Stimulated activated CD4-positive, alpha-beta T cell treated with anti-CD3 and anti-CD28 coated beads, Interleukin-15, amount 100 ng/mL, for 48 hours (primary cell): ENCODE measurements at regions not wholly inside any gene's neighbourhood (a gene's known extent, or its start where the extent isn't known, plus 50 kb on each side); places are given as distances from the start of the nearest gene placed in this dataset.

ENCODE experiments used
- DNase-seq, 2 donors: peaks; one replicate each; pipeline ENCODE4 v3.0.0-alpha.2; 2020; ENCODE audit warnings: low read depth in 2 of 2

DNA sequence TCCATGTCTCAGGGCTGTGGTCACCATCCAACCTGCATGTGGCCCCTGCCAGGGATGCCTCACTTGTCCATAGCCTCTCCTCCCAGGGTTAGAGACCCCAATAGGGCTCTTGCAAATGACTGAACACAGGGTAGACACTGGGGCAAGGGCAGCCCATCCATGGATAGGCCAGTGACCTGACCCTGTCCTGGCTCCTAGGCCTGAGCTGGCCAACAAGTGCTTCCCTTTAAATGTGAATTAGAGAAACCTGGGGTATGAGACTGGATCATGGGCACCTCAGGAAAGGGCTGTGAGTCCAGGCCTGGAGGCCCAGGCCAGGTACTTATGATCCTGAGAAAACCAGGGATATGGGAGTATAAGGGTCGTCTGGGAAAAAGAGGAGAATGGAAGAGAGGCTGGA, 64.5 kb downstream of the COPS8 start:
- DNase-seq: no peak

DNA sequence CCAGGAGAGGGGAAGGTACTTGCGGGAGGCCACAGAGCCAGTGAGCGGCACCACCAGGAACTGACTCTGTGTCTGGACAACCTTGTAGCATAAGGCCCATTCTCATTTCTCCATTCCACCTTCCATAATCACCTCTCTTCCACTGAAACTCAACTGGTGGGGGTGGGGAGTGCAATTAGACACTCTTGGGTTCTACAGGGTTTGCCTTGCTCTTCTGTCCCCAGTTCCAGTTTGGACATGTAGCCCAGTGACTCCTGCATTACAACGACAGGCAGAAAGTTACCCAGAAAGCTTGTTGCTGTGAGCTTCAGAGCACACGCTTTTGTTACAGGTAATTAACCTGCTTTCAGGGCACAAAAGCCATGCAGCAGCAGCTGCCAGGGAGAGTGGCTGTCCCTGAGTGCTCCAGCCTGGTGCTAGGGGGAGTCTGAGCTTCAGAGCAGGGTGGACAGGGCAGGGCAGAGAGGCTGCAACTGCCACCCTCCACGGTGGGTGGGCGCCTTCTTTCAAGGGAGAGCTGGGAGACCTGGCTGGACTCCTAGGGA, 65.2 kb downstream of the COPS8 start:
- no peak for DNase-seq

DNA sequence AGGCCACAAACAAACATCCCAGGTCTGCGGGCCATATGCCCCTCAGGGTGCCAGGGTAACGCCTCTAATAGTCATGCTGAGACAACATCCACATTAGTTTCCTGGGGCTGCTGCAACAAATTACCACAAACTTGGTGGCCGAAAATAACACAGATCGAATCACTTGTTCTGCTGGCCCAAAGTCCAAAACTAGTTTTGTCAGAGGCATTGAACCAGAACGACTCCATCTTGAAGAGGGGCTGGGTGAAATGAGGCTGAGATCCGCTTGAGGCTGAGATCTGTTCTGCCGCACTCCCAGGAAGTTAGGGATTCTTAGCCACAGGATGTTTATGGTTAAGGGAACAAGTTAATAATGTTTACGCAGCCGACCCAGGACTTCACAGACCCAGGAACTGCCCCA, 66.7 kb downstream of the COPS8 start:
- no peak for DNase-seq

DNA sequence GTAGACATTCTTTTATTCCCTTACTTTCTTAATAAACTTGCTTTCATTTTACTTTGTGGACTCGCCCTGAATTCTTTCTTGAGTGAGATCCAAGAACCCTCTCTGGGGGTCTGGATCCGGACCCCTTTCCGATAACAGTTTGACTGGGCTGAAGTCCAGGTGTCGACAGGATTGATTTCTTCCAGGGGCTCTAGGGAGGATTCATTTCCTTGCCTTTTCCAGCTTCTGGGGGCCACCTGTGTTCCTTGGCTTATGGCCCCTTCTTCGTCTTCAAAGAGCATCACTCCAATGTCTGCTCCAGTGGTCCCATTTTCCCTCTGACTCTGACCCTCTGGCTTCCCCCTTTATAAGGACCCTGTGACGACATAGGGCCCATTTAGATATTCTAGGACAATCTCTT, 67.5 kb downstream of the COPS8 start:
- no peak for DNase-seq

DNA sequence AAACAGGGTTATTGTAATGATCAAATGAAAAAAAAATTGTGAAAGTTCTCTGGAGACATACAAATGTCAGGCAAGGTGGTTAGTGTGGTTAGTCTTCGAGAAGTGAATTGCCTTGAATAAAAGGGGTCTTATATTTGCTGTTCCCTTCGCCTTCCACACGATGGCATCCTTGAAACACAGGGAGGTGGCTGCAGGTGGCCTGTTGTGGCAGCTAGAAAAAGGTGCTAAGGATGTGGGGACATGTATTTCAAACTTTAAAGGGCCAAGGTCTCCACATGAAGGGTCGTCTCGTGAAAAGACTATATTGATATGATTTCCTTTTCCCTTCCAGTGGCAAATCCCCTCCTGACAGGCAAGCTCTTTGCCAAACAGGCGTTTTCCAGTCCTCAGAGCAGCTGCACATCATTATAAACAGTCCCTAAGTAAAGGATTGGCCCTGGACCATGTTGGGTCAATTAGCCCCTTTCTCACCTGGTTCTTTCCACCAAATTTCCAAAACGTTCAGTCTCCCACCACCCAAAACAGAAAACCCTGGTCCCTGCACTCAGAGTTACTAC, 68.5 kb downstream of the COPS8 start:
- peak; percentile 43 to 48 for DNase-seq

DNA sequence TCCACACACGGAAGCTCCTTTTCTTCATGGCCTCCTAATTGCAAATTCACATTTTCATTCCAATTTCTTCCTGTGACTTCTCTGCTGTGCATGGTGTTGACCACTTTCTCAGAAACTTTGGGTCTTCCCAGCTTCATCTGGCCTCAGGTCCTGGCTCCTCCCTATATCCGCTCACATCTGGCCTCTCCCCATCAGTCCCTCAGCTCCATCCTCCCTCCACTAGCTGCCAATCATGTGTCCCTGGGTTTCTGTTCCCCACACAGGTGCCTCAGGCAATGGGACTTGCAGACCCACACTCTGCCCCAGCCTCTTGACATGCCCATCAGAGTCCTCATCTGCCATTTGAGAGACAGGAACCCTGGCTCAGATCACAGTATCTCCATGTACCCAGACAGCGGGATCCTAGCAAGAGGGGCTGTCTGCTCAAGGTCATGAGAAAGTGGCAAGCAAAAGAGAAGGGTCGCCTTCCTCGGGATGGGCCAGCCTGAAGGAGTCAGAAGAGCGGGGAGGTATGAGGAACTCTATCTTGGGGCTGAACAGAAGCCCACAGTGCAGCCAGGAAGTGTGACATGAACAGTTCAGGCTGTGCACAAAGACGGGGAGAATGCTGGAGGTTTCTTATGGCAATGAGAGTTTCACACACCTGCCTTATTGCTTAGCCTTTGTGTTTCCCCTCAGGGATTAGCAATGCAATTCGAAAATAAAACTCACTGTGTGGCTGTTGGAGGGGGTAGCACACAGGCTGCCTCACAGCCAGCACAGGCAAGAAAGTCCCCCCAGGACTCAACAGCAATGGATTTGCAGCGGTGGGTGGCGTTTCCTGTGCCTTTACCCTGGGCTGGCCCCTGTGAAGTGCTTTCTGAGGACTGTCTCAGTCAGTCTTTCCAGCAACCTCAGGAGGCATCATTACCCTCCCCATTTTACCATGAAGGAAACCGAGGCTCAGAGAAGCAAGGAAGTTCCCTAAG, 69.5 kb downstream of the COPS8 start:
- DNase-seq: peak; percentile 30 to 44

DNA sequence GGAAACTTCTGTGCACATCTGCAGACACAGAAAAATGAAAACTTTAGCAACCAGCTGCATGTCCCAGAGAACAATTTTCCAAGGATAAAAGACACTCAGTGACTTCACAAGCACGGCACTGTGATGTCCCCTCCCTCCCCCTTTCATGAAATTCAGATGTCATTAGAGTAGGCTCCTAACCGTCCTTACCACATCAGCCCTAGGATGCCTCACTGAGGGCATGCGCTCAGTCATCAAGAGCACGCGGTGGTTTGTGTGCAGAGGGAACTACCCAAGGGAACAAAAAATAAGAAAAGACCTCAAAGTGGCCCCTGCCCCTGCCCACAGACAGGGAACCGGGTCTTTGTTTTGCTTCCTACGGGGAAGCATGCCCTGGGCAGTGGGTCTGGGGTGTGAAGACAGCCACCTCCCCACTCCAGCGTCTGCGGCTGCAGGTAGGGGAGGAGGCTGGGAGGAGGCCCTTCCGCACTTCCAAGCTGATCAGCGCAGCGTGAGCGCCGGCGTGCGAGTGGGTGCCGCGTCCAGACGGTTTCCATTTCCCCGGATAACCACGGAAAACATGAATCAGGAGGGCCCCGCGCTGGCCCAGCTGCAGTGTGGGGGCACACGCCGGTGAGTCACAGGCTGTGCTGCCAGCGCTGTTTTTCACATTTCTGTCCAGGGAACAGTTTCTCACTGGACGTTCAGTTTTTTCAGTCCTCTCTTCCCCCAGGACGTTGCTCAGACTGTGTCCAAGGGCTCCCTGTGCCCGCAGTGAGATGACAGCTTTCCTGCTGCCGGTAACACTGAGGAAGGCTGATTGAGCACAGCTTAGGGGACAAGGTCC, 70.6 kb downstream of the COPS8 start:
- peak; percentile 53 to 64 for DNase-seq

DNA sequence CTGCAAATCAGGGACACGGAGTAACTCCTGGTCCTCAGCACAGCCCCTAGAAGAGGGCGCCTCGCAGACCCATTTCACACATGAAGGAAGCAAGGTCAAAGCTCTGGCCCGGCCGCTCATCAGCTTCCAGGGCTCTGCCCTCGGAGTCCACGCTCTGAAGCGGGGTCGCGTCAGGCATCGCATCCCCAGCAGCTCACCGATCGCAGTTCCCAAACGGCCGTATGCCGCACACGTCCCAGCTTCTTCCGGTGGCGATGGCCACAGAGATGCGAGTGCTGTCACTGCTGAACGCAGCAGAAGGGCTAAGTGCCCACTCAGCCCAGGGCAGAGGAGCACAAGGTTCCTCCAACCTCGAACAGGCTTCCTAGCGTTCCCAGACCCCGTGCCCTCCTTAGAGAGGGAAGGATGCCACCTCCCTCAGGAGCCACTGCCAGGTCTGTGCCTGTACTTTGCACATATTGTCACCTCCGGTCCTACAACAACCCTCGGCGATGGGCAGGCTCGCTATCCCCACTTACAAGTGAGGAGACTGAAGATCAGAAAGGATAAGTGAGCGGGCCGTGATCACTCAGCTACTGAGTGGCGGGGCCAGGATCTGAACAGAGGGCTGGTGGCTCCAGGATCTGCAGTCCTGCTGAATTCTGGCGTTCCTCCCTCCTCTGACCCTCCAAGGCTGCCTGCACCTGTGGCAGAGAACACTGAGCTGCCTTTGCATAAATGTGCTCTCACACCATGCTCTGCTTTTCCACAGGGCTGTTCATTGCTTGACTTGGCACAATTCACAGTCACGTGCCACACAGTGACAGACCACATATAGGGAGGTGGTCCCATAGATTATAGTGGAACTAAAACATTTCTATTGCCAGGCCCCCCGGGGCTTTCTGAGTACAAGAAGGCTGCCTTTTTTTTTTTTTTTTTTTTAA, 71.4 kb downstream of the COPS8 start:
- DNase-seq: no peak

DNA sequence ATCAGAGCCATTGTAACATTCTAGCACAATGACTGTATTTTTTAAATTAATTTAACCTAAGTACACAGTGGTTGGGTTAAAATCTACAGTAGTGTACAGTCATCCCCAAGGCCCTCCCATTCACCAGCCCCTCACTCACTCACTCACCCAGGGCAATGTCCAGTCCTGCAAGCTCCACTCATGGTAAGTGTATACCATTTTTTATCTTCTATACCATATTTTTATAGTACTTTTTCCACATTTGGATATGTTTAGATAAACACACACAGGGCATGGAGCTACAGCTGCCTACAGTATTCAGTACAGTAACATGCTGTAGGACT, 72.1 kb downstream of the COPS8 start:
- no peak for DNase-seq

DNA sequence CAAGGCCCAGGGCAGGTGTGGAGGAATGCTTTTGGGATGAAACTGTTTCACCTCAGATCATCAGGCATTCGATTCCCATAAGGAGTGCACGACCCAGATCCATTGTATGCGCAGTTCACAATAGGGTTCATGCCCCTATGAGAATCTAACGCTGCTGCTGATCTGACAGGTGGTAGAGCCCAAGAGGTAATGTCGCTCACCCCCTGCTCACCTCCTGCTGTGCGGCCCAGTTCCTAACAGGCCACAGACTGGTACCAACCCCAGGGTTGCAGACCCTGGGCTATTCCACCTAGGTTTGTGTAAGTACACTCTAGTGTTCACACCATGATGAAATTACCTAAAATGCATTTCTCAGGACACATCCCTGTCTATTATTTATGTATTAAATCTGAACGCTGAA, 72.5 kb downstream of the COPS8 start:
- DNase-seq: no peak

DNA sequence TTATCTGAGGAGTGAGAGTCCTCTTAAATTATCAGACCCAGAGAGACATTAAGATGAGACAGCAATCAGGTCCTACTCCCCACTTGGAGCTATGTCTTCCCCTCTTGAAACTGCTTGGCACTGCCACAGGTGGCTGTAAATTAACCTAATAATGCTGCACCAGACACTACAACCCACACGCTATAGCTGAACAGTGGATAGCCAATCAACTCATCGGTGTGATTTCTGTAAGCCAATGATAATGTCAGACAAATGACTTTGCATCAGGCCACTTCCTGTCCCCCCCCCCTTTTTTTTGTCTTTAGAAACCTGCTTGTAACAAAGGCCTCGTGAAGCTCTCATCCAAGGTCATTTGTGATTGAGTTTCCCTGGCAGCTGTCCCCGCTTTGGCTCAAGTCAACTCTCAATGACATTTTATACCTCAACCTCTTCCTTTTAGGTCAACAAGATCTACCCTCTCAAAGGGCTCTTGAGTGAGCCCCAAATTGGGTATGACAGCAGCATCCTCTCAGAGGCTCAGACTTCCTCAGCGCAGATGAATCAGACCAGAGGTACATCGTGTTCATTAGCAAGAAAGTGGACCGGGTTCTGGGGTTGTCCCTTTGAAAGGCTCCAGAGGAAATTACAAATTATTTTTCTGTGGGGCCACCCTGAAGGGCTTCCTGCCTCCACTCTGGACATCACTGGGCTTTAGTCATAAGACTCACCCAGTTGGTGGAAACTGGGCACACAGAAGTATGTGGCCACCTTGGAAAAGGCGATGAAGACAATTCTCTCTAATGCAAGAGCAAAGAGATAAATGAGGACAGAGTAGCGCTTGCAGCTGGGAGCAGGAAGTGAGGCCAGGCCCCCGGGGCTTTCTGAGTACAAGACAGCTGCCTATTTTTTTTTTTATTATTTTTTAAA, 73.6 kb downstream of the COPS8 start:
- DNase-seq: no peak

DNA sequence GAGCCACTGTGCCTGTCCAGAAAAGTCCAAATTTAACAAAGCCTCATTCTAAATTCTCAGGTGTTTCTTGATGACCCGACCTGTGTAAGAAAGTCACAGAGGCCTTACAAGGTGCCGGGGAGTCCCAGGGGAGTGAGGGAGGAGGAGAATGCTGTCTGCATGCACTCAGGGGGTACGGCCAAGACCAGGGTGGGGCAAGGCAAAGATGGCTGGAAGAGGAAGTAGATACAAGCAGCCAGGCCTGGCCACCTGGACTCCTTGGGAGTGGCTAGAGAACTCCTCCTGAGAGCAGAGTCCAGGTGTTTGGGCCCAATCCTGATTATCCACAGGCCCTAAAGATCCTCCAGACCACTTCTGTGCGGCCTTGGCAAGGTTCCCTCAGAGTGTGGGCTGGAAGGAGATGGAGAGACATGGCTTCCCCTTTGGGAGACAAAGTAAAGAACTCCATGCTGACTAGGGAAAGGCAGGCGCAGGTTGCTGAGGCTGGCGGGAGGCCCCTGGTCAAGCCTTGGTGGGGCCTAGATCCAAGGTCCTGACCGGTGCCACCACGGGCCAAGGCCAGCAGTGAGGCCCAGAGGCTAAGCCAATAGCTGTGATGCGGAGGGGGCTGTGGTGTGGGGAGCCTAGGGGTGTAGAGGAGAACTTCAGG, 74.7 kb downstream of the COPS8 start:
- no peak for DNase-seq

DNA sequence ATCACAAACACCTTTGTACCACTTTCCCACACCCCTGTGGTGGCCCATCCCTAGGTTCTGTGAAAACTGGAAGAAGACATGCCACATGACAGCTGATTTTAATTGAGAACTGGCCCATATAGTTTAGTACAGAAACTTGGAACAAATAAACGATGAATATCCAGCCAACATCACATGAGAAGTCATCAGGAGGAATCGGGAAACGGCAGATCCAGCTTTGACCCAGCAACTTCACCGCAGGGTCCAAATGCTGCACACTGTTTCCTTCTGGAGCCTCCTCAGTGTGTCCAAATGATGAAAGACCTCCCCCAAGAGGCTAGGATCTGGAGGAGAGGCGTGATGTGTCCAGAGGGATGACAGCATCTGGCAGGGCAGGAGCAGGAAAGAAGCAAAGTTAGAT, 75.5 kb downstream of the COPS8 start:
- DNase-seq: no peak

DNA sequence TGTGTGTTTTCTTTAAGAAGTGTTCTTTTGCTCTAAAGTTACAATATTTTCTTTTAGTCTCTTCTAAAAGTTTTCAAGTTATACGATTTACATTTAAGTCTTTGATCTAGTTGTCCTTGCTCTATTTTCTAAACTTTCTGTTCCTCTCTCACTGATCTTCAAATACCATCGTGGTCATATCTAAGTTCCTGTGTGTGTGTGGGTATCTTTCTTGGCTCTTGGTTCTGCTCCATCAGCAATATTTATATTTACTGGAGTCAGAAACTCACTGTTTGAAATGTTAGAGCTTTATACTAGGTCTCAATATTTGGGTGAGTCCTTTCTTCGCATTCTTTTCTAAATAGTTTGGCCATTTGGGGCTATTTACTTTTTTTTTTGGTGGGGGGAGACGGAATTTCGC, 77.3 kb downstream of the COPS8 start:
- DNase-seq: no peak

DNA sequence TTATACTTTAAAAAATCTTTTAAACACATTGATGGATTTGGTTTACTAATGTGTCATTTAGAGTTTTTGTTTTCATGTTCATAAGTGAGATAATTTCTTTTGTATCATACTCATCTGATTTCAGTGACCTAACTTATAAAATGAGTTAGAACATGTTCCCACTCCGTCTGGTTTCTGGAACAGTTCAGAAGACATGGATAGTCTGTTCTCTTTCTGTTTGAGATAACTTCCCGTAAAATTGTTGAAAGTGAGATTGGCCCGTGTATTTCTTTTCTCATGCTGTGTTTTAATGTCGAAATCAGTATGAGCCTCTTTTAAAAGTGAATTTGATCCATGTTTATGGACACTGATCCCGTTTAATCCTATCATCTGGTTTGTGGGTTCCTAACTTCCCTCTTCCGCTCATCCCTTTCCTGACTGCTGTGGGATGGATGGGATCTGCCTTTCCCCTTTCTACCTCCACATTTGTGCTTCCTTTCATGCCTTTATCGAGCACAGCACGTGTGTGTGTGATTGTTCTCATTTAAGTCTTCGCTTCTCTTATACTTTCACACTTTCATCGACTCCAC, 78.9 kb downstream of the COPS8 start:
- DNase-seq: no peak

DNA sequence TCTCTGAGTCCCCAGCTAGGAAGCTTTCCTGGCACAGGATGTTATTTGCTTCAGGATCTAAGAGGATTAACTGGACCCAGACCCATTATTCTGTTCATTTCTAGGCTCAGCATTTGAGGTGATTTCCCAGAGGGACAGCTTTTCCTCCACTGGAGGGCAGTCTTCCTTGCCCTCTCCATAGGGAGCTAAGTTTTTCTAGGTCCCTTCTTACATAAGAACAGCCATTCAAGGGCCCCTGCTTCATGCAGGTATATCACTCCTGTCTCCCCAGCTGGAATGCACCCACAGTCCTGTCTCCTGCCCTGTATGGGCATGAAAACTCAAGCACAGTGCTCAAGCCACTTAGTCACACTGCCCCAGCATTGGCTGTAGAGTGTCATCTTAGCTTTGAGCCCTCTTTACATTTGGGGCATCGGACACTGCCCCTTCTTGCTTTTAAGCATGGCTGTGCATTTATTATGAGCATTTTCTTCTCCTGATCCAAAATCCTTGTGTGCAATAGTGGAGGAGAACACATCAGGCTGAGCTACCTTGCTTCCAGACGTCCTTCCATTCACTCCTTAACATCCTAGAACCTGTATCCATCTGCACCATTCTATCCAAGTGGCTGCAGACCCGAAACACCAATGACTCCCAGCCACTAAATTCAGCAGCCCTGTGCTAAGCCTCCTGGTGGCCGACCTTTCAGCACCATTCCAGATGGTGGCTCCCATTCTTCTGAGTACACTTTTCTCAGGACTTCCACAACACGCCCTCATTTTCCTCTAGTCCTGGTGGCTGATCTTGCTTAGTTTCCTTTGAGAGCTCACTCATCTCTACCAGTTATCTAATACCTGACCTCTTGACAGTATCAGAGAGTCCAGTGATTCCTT, 80.0 kb downstream of the COPS8 start:
- no peak for DNase-seq

DNA sequence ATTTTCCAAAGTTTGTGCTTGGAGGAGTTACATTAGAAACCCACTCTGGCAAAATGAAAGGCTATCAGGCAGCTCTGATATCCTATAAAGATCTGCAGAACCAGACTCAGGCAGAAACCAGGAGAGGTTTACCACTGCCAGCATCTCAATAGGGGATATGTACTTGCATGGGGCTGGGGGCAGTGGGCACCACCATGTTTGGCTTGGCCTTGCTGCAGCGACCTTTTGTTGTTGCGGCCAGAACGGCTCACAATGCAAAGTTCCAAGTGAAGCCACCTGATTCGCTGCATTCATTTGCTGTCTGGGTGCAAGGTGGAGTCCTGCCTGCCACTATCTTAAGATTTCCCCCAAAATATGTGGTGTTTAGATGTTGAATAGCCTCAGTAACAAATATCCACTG, 81.3 kb downstream of the COPS8 start:
- no peak for DNase-seq

DNA sequence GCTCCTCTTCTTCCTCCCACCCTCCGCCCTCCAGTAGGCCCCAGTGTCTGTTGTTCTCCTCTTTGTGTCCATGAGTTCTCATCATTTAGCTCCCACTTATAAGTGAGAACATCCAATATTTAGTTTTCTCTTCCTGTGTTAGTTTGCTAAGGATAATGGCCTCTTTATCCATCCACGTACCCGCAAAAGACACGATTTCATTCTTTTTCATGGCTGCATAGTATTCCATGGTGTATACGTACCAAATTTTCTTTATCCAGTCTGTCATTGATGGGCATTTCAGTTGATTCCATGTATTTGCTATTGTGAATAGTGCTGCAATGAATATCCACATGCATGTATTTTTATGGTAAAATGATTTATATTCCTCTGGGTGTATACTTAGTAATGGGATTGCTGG, 82.2 kb downstream of the COPS8 start:
- no peak for DNase-seq
